Keratinocyte (primary cell): ENCODE measurements at regions not wholly inside any gene's neighbourhood (a gene's known extent, or its start where the extent isn't known, plus 50 kb on each side); places are given as distances from the start of the nearest gene placed in this dataset.

ENCODE experiments used
- DNase-seq: peaks from one replicate; pipeline ENCODE4 v3.0.0-alpha.2; 2011; ENCODE audit warnings: low read depth, missing footprints, low spot score
- FAIRE-seq: peaks from 2 replicates; lab custom pipeline; 2011; peaks lifted over from hg19 to GRCh38; lab: Jason Lieb, UNC
- H2AFZ ChIP-seq: 2 replicates; pipeline ENCODE4 v1.6.0; 2012; ENCODE audit warnings: low read length, control low read depth, inconsistent platforms; ENCODE audit not compliant: control insufficient read depth
- H3K27ac ChIP-seq: 2 replicates; pipeline ENCODE4 v1.5.1; 2011; ENCODE audit warnings: low read length; ENCODE audit not compliant: control insufficient read depth, insufficient read depth
- H3K27me3 ChIP-seq: 3 replicates; pipeline ENCODE4 v1.6.0; 2011; ENCODE audit warnings: low read length; ENCODE audit not compliant: control insufficient read depth, insufficient read depth; ENCODE audit errors: extremely low read depth
- H3K36me3 ChIP-seq, 2 experiments: 2 replicates in 1 of 2; 3 replicates in 1 of 2; pipeline ENCODE4 v1.5.1; 2011; ENCODE audit warnings: low read length in 2 of 2, mild to moderate bottlenecking in 1 of 2; ENCODE audit not compliant: control insufficient read depth in 2 of 2, insufficient read depth in 2 of 2; ENCODE audit errors: extremely low read depth in 1 of 2
- H3K4me1 ChIP-seq: 3 replicates; pipeline ENCODE4 v1.5.1; 2011; ENCODE audit warnings: low read length; ENCODE audit not compliant: control insufficient read depth, insufficient read depth; ENCODE audit errors: extremely low read depth
- H3K4me2 ChIP-seq: 3 replicates; pipeline ENCODE4 v1.6.0; 2011; ENCODE audit warnings: low read depth, low read length; ENCODE audit not compliant: control insufficient read depth, insufficient read depth; ENCODE audit errors: extremely low read depth
- H3K4me3 ChIP-seq, 3 experiments: fragments of 200-600 bp in 1 of 3; sonication (generic) in 1 of 3; 2 replicates in 2 of 3; 3 replicates in 1 of 3; pipeline ENCODE4 v1.5.1; 2011 to 2016; ENCODE audit warnings: low read length in 3 of 3, mild to moderate bottlenecking in 3 of 3, control low read depth in 2 of 3, inconsistent platforms in 1 of 3, low read depth in 1 of 3, mixed read lengths in 1 of 3, mixed run types in 1 of 3, moderate library complexity in 1 of 3; ENCODE audit not compliant: control insufficient read depth in 2 of 3, insufficient read depth in 2 of 3; ENCODE audit errors: extremely low read depth in 1 of 3
- H3K79me2 ChIP-seq: 2 replicates; pipeline ENCODE4 v1.6.0; 2012; ENCODE audit warnings: low read length; ENCODE audit not compliant: control insufficient read depth, insufficient read depth
- H3K9ac ChIP-seq: 3 replicates; pipeline ENCODE4 v1.6.0; 2011; ENCODE audit warnings: low read length; ENCODE audit not compliant: control insufficient read depth, insufficient read depth; ENCODE audit errors: extremely low read depth
- H3K9me1 ChIP-seq: 3 replicates; pipeline ENCODE4 v1.6.0; 2011; ENCODE audit warnings: low read length; ENCODE audit not compliant: control insufficient read depth, insufficient read depth; ENCODE audit errors: extremely low read depth
- H3K9me3 ChIP-seq: 2 replicates; pipeline ENCODE4 v1.5.1; 2012; ENCODE audit warnings: low read depth, low read length; ENCODE audit not compliant: control insufficient read depth
- H4K20me1 ChIP-seq: 3 replicates; pipeline ENCODE4 v1.6.0; 2011; ENCODE audit warnings: low read length; ENCODE audit not compliant: control insufficient read depth, insufficient read depth; ENCODE audit errors: extremely low read depth
- EZH2 ChIP-seq: IDR thresholded peaks from one replicate; pipeline ENCODE4 v1.6.1; 2012; ENCODE audit warnings: inconsistent platforms, mild to moderate bottlenecking, low read length, moderate library complexity
- dilution Hi-C: fragments of 300-500 bp; cut with MboI; formaldehyde crosslinking; loops from one replicate; pipeline ENCODE4 v1.7.0; 2020; ENCODE audit warnings: low sequenced_read_pairs; ENCODE audit not compliant: extremely low pct_ligation_motif_present
- TF ChIP-seq, protein P1 (sequence below), 3 experiments: IDR thresholded peaks in 1 of 3; conservative IDR thresholded peaks in 1 of 3; optimal IDR thresholded peaks in 1 of 3; 2 replicates in 2 of 3; 3 replicates in 1 of 3; pipeline versions ENCODE3 to v1.5.1; 2011; ENCODE audit warnings: low read length in 3 of 3, mild to moderate bottlenecking in 3 of 3, moderate library complexity in 2 of 3, control low read depth in 1 of 3, inconsistent platforms in 1 of 3; ENCODE audit not compliant: insufficient read depth in 2 of 3; ENCODE audit errors: extremely low read depth in 1 of 3

DNA sequence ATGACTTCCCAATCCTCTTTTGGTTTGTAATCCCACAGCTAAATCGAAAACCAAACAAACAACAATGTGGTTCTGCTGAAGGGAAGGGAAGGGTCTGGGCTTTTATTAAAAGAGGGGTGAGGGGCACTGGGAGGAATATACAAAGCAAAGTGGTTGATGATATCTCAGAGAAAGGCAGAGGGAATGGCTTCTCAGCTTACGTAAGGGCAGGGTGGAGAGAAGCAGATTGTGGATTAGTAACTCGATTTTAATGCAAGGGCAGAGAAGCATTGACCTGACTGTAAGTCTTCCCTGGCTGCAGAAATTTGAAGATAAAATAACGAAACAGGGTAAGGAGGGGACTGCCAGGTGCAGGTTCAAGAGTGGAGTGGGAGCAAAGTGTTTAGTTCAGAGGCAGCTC lies 438.2 kb upstream of the LRRC7 start:
- TF ChIP-seq, protein P1, sequence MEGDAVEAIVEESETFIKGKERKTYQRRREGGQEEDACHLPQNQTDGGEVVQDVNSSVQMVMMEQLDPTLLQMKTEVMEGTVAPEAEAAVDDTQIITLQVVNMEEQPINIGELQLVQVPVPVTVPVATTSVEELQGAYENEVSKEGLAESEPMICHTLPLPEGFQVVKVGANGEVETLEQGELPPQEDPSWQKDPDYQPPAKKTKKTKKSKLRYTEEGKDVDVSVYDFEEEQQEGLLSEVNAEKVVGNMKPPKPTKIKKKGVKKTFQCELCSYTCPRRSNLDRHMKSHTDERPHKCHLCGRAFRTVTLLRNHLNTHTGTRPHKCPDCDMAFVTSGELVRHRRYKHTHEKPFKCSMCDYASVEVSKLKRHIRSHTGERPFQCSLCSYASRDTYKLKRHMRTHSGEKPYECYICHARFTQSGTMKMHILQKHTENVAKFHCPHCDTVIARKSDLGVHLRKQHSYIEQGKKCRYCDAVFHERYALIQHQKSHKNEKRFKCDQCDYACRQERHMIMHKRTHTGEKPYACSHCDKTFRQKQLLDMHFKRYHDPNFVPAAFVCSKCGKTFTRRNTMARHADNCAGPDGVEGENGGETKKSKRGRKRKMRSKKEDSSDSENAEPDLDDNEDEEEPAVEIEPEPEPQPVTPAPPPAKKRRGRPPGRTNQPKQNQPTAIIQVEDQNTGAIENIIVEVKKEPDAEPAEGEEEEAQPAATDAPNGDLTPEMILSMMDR (optimal IDR thresholded peaks at IDR 0.05 in 1 of 3, IDR thresholded peaks at IDR 0.05 in 1 of 3, conservative IDR thresholded peaks at IDR 0.05 in 1 of 3; ENCODE audit: extremely low read depth in 1 of 3, insufficient read depth in 2 of 3, low read length in 3 of 3): no peak
- no peak for TF ChIP-seq EZH2

DNA sequence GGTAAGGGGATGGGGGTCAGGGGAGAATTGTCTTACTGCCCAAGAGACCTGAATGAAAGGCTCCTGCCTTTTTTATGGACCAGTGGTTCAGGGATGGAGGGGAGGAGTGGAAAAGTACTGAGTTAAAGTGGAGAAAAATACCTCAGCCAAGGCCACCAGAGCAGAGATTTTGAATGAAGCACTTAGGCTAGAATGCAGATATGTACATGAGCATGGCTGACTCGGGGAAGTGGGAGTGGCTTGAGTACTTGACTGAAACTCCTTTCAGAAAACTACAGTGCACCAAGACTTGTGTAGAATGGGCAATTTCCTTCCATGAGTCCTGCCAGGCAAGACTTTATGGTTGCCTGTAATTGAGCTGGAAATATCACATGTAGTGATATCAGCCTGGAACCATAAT lies 429.6 kb upstream of the LRRC7 start:
- no peaks in the 10 kb centered on the region for H3K9me1 ChIP-seq
- DNase-seq: no peak
- no peaks in the 10 kb centered on the region for H3K79me2 ChIP-seq
- no peak overlapping the region for H3K27ac ChIP-seq
- no peaks in the 10 kb centered on the region for H3K4me1 ChIP-seq
- no peak for TF ChIP-seq EZH2
- TF ChIP-seq, protein P1 (optimal IDR thresholded peaks at IDR 0.05 in 1 of 3, IDR thresholded peaks at IDR 0.05 in 1 of 3, conservative IDR thresholded peaks at IDR 0.05 in 1 of 3; ENCODE audit: extremely low read depth in 1 of 3, insufficient read depth in 2 of 3, low read length in 3 of 3): no peak
- no peak overlapping the region for H3K4me2 ChIP-seq
- no peak overlapping the region for H3K4me3 ChIP-seq
- no peaks in the 10 kb centered on the region for H4K20me1 ChIP-seq
- no peaks in the 10 kb centered on the region for H3K36me3 ChIP-seq
- FAIRE-seq: no peak
- no peaks in the 10 kb centered on the region for H3K9me3 ChIP-seq
- dilution Hi-C loops: no loop called here
- no peaks in the 10 kb centered on the region for H3K27me3 ChIP-seq
- H3K9ac ChIP-seq: no peak overlapping the region
- no peak overlapping the region for H2AFZ ChIP-seq

More for the DNA sequence above, 438.2 kb upstream of the LRRC7 start:
- H3K9me1 ChIP-seq: no peaks in the 10 kb centered on the region
- H2AFZ ChIP-seq: no peak overlapping the region
- no peak for DNase-seq
- H4K20me1 ChIP-seq: no peaks in the 10 kb centered on the region
- no peak overlapping the region for H3K4me2 ChIP-seq
- H3K79me2 ChIP-seq: no peaks in the 10 kb centered on the region
- dilution Hi-C loops: no loop called here
- H3K9ac ChIP-seq: no peak overlapping the region
- FAIRE-seq: no peak
- H3K36me3 ChIP-seq: no peaks in the 10 kb centered on the region
- no peak overlapping the region for H3K27ac ChIP-seq
- H3K27me3 ChIP-seq: no peaks in the 10 kb centered on the region
- peaks cover 4% of the 10 kb centered on the region for H3K4me1 ChIP-seq
- no peak overlapping the region for H3K4me3 ChIP-seq
- H3K9me3 ChIP-seq: no peaks in the 10 kb centered on the region
